NCI-H2171 treated with DMSO at 0.1 percent for 48 hours (cell line): ENCODE measurements at regions not wholly inside any gene's neighbourhood (a gene's known extent, or its start where the extent isn't known, plus 50 kb on each side); places are given as distances from the start of the nearest gene placed in this dataset.
"Not testable (repeated sequence)": the region's sequence is repeated elsewhere in the genome, so short reads cannot be mapped to it uniquely, and the experiment has no call there.

Experiments used
- DNase-seq: peaks from one replicate; lab custom pipeline; 2025; lab: John Stamatoyannopoulos, UW

GRCh38 chr7:88614736-88615135, 144.8 kb upstream of the ZNF804B start:
- no peak for DNase-seq

- no peak for DNase-seq
Measured at GRCh38 chr7:88610942-88611341, 148.6 kb upstream of the ZNF804B start.

- DNase-seq: no peak
Measured at GRCh38 chr7:88600695-88601094, 158.8 kb upstream of the ZNF804B start.

- no peak for DNase-seq
Measured at GRCh38 chr7:88599528-88599927, 160.0 kb upstream of the ZNF804B start.

GRCh38 chr7:88597941-88598425, 161.5 kb upstream of the ZNF804B start:
- no peak for DNase-seq

GRCh38 chr7:88590963-88591362, 168.5 kb upstream of the ZNF804B start:
- DNase-seq: no peak

GRCh38 chr7:88589927-88590326, 169.6 kb upstream of the ZNF804B start:
- no peak for DNase-seq

- DNase-seq: no peak
Measured at GRCh38 chr7:88586890-88587289, 172.6 kb upstream of the ZNF804B start.

- no peak for DNase-seq
Measured at GRCh38 chr7:88586219-88586618, 173.3 kb upstream of the ZNF804B start.

GRCh38 chr7:88576720-88577119, 182.8 kb upstream of the ZNF804B start:
- no peak for DNase-seq

GRCh38 chr7:88566162-88566729, 193.3 kb upstream of the ZNF804B start:
- no peak for DNase-seq

GRCh38 chr7:88565401-88565800, 194.1 kb upstream of the ZNF804B start:
- DNase-seq: no peak

GRCh38 chr7:88556441-88556840, 203.1 kb upstream of the ZNF804B start:
- not testable (repeated sequence) for DNase-seq

GRCh38 chr7:88554847-88555246, 204.7 kb upstream of the ZNF804B start:
- not testable (repeated sequence) for DNase-seq

- DNase-seq: no peak
Measured at GRCh38 chr7:88548399-88548798, 211.1 kb upstream of the ZNF804B start.

GRCh38 chr7:88546808-88547207, 212.7 kb upstream of the ZNF804B start:
- DNase-seq: no peak

GRCh38 chr7:88545663-88546062, 213.8 kb upstream of the ZNF804B start:
- no peak for DNase-seq

GRCh38 chr7:88540012-88540411, 219.5 kb upstream of the ZNF804B start:
- no peak for DNase-seq

GRCh38 chr7:88539518-88539917, 220.0 kb upstream of the ZNF804B start:
- no peak for DNase-seq

GRCh38 chr7:88523645-88524044, 217.0 kb upstream of the STEAP4 start:
- no peak for DNase-seq

GRCh38 chr7:88522771-88523293, 216.1 kb upstream of the STEAP4 start:
- no peak for DNase-seq

- DNase-seq: no peak
Measured at GRCh38 chr7:88516429-88516828, 209.7 kb upstream of the STEAP4 start.

- DNase-seq: no peak
Measured at GRCh38 chr7:88515301-88515700, 208.6 kb upstream of the STEAP4 start.

GRCh38 chr7:88509341-88509740, 202.6 kb upstream of the STEAP4 start:
- no peak for DNase-seq
